PC-9 (cell line): ENCODE measurements at regions not wholly inside any gene's neighbourhood (a gene's known extent, or its start where the extent isn't known, plus 50 kb on each side); places are given as distances from the start of the nearest gene placed in this dataset.

Experiments used
- BruUV-seq: library from RNA; stranded (reverse); fragments of 400-500 nt; replicated peaks from 2 replicates; lab custom pipeline; 2021; lab: Mats Ljungman, UMichigan
- CTCF ChIA-PET: fragments of 300-600 bp; sonication (Branson Sonifier 250); formaldehyde crosslinking; loops from one replicate; lab custom pipeline; 2022; ENCODE audit warnings: antibody characterized with exemption; lab: Charles Lee
- POLR2A ChIA-PET: fragments of 300-600 bp; sonication (Branson Sonifier 250); formaldehyde crosslinking; loops from one replicate; lab custom pipeline; 2022; ENCODE audit warnings: antibody characterized with exemption; ENCODE audit not compliant: unreplicated experiment; lab: Charles Lee
- DNase-seq, 2 experiments: peaks; one replicate each; pipeline versions ENCODE4 v3.0.0 to v3.0.0-alpha.2; 2015 to 2022; ENCODE audit warnings: mixed read lengths in 1 of 2
- H2AFZ ChIP-seq: fragments of 200-600 bp; sonication (generic); 2 replicates; pipeline ENCODE4 v1.8.1; 2017; ENCODE audit warnings: antibody characterized with exemption
- H3F3A ChIP-seq: fragments of 200-600 bp; sonication (generic); 2 replicates; pipeline ENCODE4 v1.8.1; 2017; ENCODE audit warnings: antibody characterized with exemption, mild to moderate bottlenecking, low read depth; ENCODE audit not compliant: insufficient read depth
- H3K27ac ChIP-seq: fragments of 200-600 bp; sonication (generic); 2 replicates; pipeline ENCODE4 v1.6.1; 2016; ENCODE audit warnings: mixed run types
- H3K27me3 ChIP-seq: fragments of 200-600 bp; sonication (generic); 2 replicates; pipeline ENCODE4 v1.6.1; 2016; ENCODE audit warnings: low read depth, mixed run types; ENCODE audit not compliant: insufficient read depth
- H3K36me3 ChIP-seq: fragments of 200-600 bp; sonication (generic); 2 replicates; pipeline ENCODE4 v1.6.1; 2016; ENCODE audit warnings: low read depth, mixed run types
- H3K4me1 ChIP-seq: fragments of 200-600 bp; sonication (generic); replicated peaks from 2 replicates; pipeline ENCODE4 v1.6.1; 2016; ENCODE audit warnings: mixed run types; ENCODE audit not compliant: insufficient read depth
- H3K4me2 ChIP-seq: fragments of 200-600 bp; sonication (generic); 2 replicates; pipeline ENCODE4 v1.6.1; 2017; ENCODE audit warnings: mixed run types
- H3K4me3 ChIP-seq: fragments of 200-600 bp; sonication (generic); 2 replicates; pipeline ENCODE4 v1.6.1; 2016; ENCODE audit warnings: mixed run types
- H3K79me2 ChIP-seq: fragments of 200-600 bp; sonication (generic); 2 replicates; pipeline ENCODE4 v1.6.1; 2017; ENCODE audit warnings: low read depth, mixed run types
- H3K9me2 ChIP-seq: fragments of 200-600 bp; sonication (generic); 2 replicates; pipeline ENCODE4 v1.8.1; 2017; ENCODE audit warnings: mild to moderate bottlenecking; ENCODE audit not compliant: insufficient read depth
- H3K9me3 ChIP-seq: fragments of 200-600 bp; sonication (generic); 2 replicates; pipeline ENCODE4 v1.8.1; 2016; ENCODE audit warnings: low read depth; ENCODE audit not compliant: insufficient read depth
- H4K20me1 ChIP-seq: fragments of 200-600 bp; sonication (generic); 2 replicates; pipeline ENCODE4 v1.8.1; 2017; ENCODE audit not compliant: insufficient read depth
- EZH2 ChIP-seq: fragments of 200-600 bp; sonication (generic); IDR thresholded peaks from 2 replicates; pipeline ENCODE4 v1.8.0; 2017; ENCODE audit warnings: antibody characterized with exemption, low read depth
- intact Hi-C: fragments of 100-400 bp; cut with micrococcal nuclease; formaldehyde crosslinking; loops from one replicate; pipeline ENCODE4 v1.10.0; 2022; ENCODE audit not compliant: unreplicated experiment
- TF ChIP-seq, protein P1 (sequence below): fragments of 200-600 bp; sonication (generic); conservative IDR thresholded peaks from 2 replicates; pipeline ENCODE4 v1.6.1; 2017; ENCODE audit warnings: mixed run types, antibody characterized with exemption, mild to moderate bottlenecking, moderate library complexity

DNA sequence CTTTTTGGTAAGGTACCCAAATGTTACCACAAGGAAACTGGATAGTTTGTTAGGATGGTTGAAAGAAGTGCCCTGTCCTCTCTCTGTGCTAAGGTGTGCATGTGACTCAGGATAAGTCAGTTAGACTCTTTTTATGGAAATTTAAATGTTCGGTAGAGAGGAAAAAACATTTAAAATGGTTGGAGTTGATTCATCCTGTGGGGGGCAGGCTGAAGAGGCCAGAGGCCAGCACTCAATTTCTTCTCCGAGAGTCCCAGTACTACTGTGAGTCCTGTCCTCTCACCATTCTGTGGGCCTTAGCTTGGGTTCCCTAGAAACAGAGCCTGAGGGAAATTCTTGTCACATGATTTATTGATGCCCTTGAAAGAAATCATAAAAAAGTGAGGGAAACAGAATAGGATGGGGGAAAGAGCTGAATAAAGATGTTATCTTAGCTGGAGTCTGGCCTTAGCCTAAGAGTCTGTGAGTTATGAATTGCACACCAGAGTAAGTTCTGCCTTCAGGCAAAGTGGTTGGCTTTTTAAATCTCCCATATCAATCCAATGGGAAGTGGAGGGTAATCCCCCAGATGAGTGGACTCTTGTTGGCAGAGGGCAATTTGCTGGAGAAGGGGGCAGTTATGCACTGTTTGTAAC lies 106.5 kb upstream of the GALNT15 start:
- POLR2A ChIA-PET: no interaction called here
- Histone ChIP-seq H3K4me3 (no peak overlapping the region), H3K4me2 (peak overlapping the region; percentile 32), H3K36me3 (no peaks in the 10 kb centered on the region), H3K9me3 (no peaks in the 10 kb centered on the region), H3K27me3 (no peaks in the 10 kb centered on the region), H3K9me2 (no peaks in the 10 kb centered on the region), H3F3A (peaks cover 33% of the 10 kb centered on the region), H3K79me2 (no peaks in the 10 kb centered on the region), H2AFZ (0 out of 2 replicates have a peak overlapping the region, but pooled peaks have one; percentile 18), H4K20me1 (no peaks in the 10 kb centered on the region), H3K27ac (peak overlapping the region; percentile 70), H3K4me1 (peaks cover 42% of the 10 kb centered on the region)
- intact Hi-C loops: loop anchor here (1.0 kb wide), 1 partner anchor 8 kb away; no protein-coding TSS in a partner anchor
- BruUV-seq: TSS peak; percentile 21
- DNase-seq: peak; percentile 46 to 92
- CTCF ChIA-PET: interaction anchor here (0.6 to 2.0 kb wide), 3 partner anchors 9 to 73 kb away, joined by 3 to 4 read pairs (median 4); no protein-coding TSS in a partner anchor
- TF ChIP-seq, protein P1, sequence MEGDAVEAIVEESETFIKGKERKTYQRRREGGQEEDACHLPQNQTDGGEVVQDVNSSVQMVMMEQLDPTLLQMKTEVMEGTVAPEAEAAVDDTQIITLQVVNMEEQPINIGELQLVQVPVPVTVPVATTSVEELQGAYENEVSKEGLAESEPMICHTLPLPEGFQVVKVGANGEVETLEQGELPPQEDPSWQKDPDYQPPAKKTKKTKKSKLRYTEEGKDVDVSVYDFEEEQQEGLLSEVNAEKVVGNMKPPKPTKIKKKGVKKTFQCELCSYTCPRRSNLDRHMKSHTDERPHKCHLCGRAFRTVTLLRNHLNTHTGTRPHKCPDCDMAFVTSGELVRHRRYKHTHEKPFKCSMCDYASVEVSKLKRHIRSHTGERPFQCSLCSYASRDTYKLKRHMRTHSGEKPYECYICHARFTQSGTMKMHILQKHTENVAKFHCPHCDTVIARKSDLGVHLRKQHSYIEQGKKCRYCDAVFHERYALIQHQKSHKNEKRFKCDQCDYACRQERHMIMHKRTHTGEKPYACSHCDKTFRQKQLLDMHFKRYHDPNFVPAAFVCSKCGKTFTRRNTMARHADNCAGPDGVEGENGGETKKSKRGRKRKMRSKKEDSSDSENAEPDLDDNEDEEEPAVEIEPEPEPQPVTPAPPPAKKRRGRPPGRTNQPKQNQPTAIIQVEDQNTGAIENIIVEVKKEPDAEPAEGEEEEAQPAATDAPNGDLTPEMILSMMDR: no peak
- no peak for TF ChIP-seq EZH2

DNA sequence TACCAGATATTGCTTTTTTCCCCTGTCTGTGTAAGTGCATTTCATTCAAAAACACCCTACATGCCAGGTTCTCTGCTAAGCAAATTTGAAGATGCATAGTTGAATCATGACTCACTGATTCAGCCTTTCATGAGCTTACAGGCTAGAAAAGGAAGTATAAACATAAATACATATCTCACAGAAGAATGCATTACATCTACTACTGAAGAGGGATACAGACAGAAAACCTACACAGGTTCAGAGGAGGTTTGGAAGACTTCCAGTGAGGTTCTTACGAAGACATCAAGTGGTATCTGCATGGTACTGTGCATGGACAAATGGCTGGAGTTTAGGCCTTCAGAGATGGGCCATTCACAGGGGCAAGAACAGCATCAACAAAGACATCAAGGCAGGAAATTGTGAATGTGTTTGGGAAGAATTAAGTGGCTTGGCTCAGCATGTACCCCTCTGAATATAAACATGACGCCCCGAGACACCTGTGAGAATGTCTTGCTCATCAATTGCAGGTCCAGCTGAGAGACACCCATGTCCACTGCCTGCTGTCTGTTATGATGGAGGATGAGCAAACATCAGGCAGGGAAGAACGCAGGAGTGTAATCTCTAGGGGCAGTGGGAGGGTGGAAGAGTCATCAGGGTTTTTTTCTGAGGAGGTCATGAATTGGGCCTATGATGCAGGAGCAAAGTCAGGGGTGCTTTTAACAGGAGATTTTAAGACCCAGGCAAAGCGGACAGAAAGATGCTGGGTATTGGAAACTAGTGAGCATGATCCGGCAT lies 105.1 kb upstream of the GALNT15 start:
- intact Hi-C loops: loop anchor here (1.0 kb wide), 1 partner anchor 32 kb away; no protein-coding TSS in a partner anchor
- Histone ChIP-seq H3K4me2 (peak overlapping the region; percentile 32), H3K4me1 (peaks cover 44% of the 10 kb centered on the region), H3K36me3 (no peaks in the 10 kb centered on the region), H3K4me3 (no peak overlapping the region), H2AFZ (no peak overlapping the region), H4K20me1 (no peaks in the 10 kb centered on the region), H3K27me3 (no peaks in the 10 kb centered on the region), H3K9me3 (no peaks in the 10 kb centered on the region), H3F3A (peaks cover 33% of the 10 kb centered on the region), H3K79me2 (no peaks in the 10 kb centered on the region), H3K9me2 (no peaks in the 10 kb centered on the region), H3K27ac (peak overlapping the region; percentile 70)
- no peak for TF ChIP-seq EZH2
- TF ChIP-seq, protein P1: no peak
- ChIA-PET POLR2A (interaction anchor here (0.6 to 1.0 kb wide), 3 partner anchors 9 to 863 kb away, joined by 3 to 9 read pairs (median 6); partner anchors contain the start of gene CAPN7), CTCF (interaction anchor here (2.0 kb wide), 1 partner anchor 72 kb away, joined by 4 read pairs; no protein-coding TSS in a partner anchor)
- DNase-seq: peak; percentile 14 to 95
- TSS peak; percentile 83 for BruUV-seq

DNA sequence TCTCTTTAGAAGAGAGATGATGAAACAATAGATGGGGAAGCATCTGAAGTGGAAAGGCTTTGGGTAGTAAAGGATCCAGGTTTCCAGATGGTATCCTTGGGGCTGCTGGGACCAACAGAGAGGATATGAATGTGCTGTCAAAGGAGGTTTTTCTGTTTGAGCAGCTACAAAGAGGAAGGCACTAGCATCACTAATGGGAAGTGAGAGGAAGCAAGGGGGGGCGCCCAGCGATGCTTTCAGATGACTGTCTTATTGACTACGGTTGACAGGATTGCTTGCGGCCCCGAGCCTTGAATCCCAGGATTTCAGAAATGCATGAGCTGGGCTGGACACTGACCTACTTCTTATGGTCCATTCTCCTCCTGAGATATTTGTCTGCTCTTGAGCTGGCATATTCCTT lies 103.8 kb upstream of the GALNT15 start:
- POLR2A ChIA-PET: no interaction called here
- H3K27ac ChIP-seq: no peak overlapping the region
- BruUV-seq: no TSS peak

More for the DNA sequence above, 103.8 kb upstream of the GALNT15 start:
- no peaks in the 10 kb centered on the region for H3K79me2 ChIP-seq
- no peak overlapping the region for H3K4me3 ChIP-seq
- H3F3A ChIP-seq: peaks cover 33% of the 10 kb centered on the region
- no peaks in the 10 kb centered on the region for H3K27me3 ChIP-seq
- TF ChIP-seq, protein P1: no peak
- TF ChIP-seq EZH2: no peak
- no peaks in the 10 kb centered on the region for H3K9me2 ChIP-seq
- no peak overlapping the region for H3K4me2 ChIP-seq
- intact Hi-C loops: no loop called here
- DNase-seq: no peak
- no peaks in the 10 kb centered on the region for H3K9me3 ChIP-seq
- peaks cover 44% of the 10 kb centered on the region for H3K4me1 ChIP-seq
- H4K20me1 ChIP-seq: no peaks in the 10 kb centered on the region
- CTCF ChIA-PET: no interaction called here
- H2AFZ ChIP-seq: no peak overlapping the region
- no peaks in the 10 kb centered on the region for H3K36me3 ChIP-seq
